MM.1S (cell line): ENCODE measurements at regions not wholly inside any gene's neighbourhood (a gene's known extent, or its start where the extent isn't known, plus 50 kb on each side); places are given as distances from the start of the nearest gene placed in this dataset.

Experiments used
- DNase-seq: peaks from one replicate; pipeline ENCODE4 v3.0.0-alpha.2; 2015
- H2AFZ ChIP-seq: fragments of 300-600 bp; sonication (generic); 2 replicates; pipeline ENCODE4 v1.6.0; 2016; ENCODE audit warnings: antibody characterized with exemption, low read length
- H3F3A ChIP-seq: fragments of 300-600 bp; sonication (generic); 2 replicates; pipeline ENCODE4 v1.6.1; 2016; ENCODE audit warnings: mild to moderate bottlenecking, antibody characterized with exemption, low read length, moderate library complexity, mixed read lengths; ENCODE audit not compliant: insufficient read depth
- H3K27ac ChIP-seq: fragments of 300-600 bp; sonication (generic); 2 replicates; pipeline ENCODE4 v1.5.1; 2016; ENCODE audit warnings: mild to moderate bottlenecking, low read length
- H3K27me3 ChIP-seq: fragments of 300-600 bp; sonication (generic); replicated peaks from 2 replicates; pipeline ENCODE4 v1.6.0; 2016; ENCODE audit warnings: low read length; ENCODE audit not compliant: insufficient read depth
- H3K36me3 ChIP-seq: fragments of 300-600 bp; sonication (generic); replicated peaks from 2 replicates; pipeline ENCODE4 v1.6.1; 2016; ENCODE audit warnings: mild to moderate bottlenecking, low read length, mixed read lengths; ENCODE audit not compliant: insufficient read depth
- H3K4me1 ChIP-seq: fragments of 300-600 bp; sonication (generic); 2 replicates; pipeline ENCODE4 v1.6.1; 2016; ENCODE audit warnings: low read length, mixed read lengths
- H3K4me2 ChIP-seq: fragments of 300-600 bp; sonication (generic); 2 replicates; pipeline ENCODE4 v1.6.0; 2016; ENCODE audit warnings: low read depth, low read length
- H3K4me3 ChIP-seq: fragments of 300-600 bp; sonication (generic); 2 replicates; pipeline ENCODE4 v1.5.1; 2016; ENCODE audit warnings: low read length, mixed read lengths
- H3K79me2 ChIP-seq: fragments of 300-600 bp; sonication (generic); 2 replicates; pipeline ENCODE4 v1.6.1; 2016; ENCODE audit warnings: mixed run types, low read length, mixed read lengths
- H3K9ac ChIP-seq: fragments of 300-600 bp; sonication (generic); 2 replicates; pipeline ENCODE4 v1.6.1; 2016; ENCODE audit warnings: low read length, mixed read lengths
- H3K9me2 ChIP-seq: fragments of 300-600 bp; sonication (generic); replicated peaks from 2 replicates; pipeline ENCODE4 v1.6.1; 2016; ENCODE audit warnings: mild to moderate bottlenecking, low read length, mixed read lengths; ENCODE audit not compliant: insufficient read depth
- H3K9me3 ChIP-seq: fragments of 300-600 bp; sonication (generic); replicated peaks from 2 replicates; pipeline ENCODE4 v1.6.1; 2016; ENCODE audit warnings: mild to moderate bottlenecking, low read length, mixed read lengths; ENCODE audit not compliant: insufficient read depth
- H4K20me1 ChIP-seq: fragments of 300-600 bp; sonication (generic); 2 replicates; pipeline ENCODE4 v1.6.1; 2016; ENCODE audit warnings: mild to moderate bottlenecking, low read length, moderate library complexity, mixed read lengths; ENCODE audit not compliant: insufficient read depth
- CTCF ChIP-seq: fragments of 300-600 bp; sonication (generic); IDR thresholded peaks from 2 replicates; pipeline ENCODE4 v1.5.1; 2016; ENCODE audit warnings: antibody characterized with exemption, low read length, mixed read lengths
- EZH2 ChIP-seq: fragments of 300-600 bp; sonication (generic); optimal IDR thresholded peaks from 2 replicates; pipeline ENCODE3; 2017; ENCODE audit warnings: low read depth, mild to moderate bottlenecking, antibody characterized with exemption, low read length, mixed read lengths
- EZH2phosphoT487 ChIP-seq: fragments of 300-600 bp; sonication (generic); IDR thresholded peaks from 2 replicates; pipeline ENCODE4 v1.6.1; 2018; ENCODE audit warnings: antibody characterized with exemption, low read length

GRCh38 chr11:37411289-37411688 lies 813.3 kb upstream of the RAG2 start:
- Histone ChIP-seq H3F3A (no peaks in the 10 kb centered on the region), H3K4me2 (no peak overlapping the region), H3K79me2 (no peaks in the 10 kb centered on the region), H3K36me3 (no peaks in the 10 kb centered on the region), H2AFZ (no peak overlapping the region), H4K20me1 (no peaks in the 10 kb centered on the region), H3K9me3 (no peaks in the 10 kb centered on the region), H3K4me3 (no peak overlapping the region), H3K4me1 (no peaks in the 10 kb centered on the region), H3K27me3 (no peaks in the 10 kb centered on the region), H3K9me2 (no peaks in the 10 kb centered on the region), H3K27ac (no peak overlapping the region), H3K9ac (no peak overlapping the region)
- no peak for DNase-seq
- TF ChIP-seq EZH2 = no peak
- TF ChIP-seq CTCF = no peak
- no peak for TF ChIP-seq EZH2phosphoT487

GRCh38 chr11:37409124-37409523 lies 811.1 kb upstream of the RAG2 start:
- H3F3A ChIP-seq = no peaks in the 10 kb centered on the region
- no peaks in the 10 kb centered on the region for H3K4me1 ChIP-seq
- no peak overlapping the region for H3K4me2 ChIP-seq
- no peak overlapping the region for H3K9ac ChIP-seq
- no peaks in the 10 kb centered on the region for H3K36me3 ChIP-seq
- H3K9me2 ChIP-seq = no peaks in the 10 kb centered on the region
- no peaks in the 10 kb centered on the region for H3K79me2 ChIP-seq
- no peak for DNase-seq
- no peak for TF ChIP-seq CTCF
- TF ChIP-seq EZH2phosphoT487 = no peak
- no peak for TF ChIP-seq EZH2
- no peak overlapping the region for H2AFZ ChIP-seq
- H3K27me3 ChIP-seq = no peaks in the 10 kb centered on the region
- H4K20me1 ChIP-seq = no peaks in the 10 kb centered on the region
- H3K9me3 ChIP-seq = no peaks in the 10 kb centered on the region
- H3K27ac ChIP-seq = no peak overlapping the region
- H3K4me3 ChIP-seq = no peak overlapping the region

GRCh38 chr11:37407461-37407860 lies 809.4 kb upstream of the RAG2 start:
- no peak for TF ChIP-seq EZH2
- TF ChIP-seq CTCF = no peak
- TF ChIP-seq EZH2phosphoT487 = no peak
- no peak overlapping the region for H3K9ac ChIP-seq
- H3K9me2 ChIP-seq = no peaks in the 10 kb centered on the region
- no peak overlapping the region for H3K4me3 ChIP-seq
- H3K36me3 ChIP-seq = no peaks in the 10 kb centered on the region
- no peaks in the 10 kb centered on the region for H3K27me3 ChIP-seq
- H3K4me2 ChIP-seq = no peak overlapping the region
- H3K79me2 ChIP-seq = no peaks in the 10 kb centered on the region
- H3K4me1 ChIP-seq = no peaks in the 10 kb centered on the region
- no peak overlapping the region for H3K27ac ChIP-seq
- no peaks in the 10 kb centered on the region for H3F3A ChIP-seq
- DNase-seq = no peak
- H2AFZ ChIP-seq = no peak overlapping the region
- H4K20me1 ChIP-seq = no peaks in the 10 kb centered on the region
- H3K9me3 ChIP-seq = no peaks in the 10 kb centered on the region
